ENCODE measurements at regions not wholly inside any gene's neighbourhood (a gene's known extent, or its start where the extent isn't known, plus 50 kb on each side); places are given as distances from the start of the nearest gene placed in this dataset.

DNA sequence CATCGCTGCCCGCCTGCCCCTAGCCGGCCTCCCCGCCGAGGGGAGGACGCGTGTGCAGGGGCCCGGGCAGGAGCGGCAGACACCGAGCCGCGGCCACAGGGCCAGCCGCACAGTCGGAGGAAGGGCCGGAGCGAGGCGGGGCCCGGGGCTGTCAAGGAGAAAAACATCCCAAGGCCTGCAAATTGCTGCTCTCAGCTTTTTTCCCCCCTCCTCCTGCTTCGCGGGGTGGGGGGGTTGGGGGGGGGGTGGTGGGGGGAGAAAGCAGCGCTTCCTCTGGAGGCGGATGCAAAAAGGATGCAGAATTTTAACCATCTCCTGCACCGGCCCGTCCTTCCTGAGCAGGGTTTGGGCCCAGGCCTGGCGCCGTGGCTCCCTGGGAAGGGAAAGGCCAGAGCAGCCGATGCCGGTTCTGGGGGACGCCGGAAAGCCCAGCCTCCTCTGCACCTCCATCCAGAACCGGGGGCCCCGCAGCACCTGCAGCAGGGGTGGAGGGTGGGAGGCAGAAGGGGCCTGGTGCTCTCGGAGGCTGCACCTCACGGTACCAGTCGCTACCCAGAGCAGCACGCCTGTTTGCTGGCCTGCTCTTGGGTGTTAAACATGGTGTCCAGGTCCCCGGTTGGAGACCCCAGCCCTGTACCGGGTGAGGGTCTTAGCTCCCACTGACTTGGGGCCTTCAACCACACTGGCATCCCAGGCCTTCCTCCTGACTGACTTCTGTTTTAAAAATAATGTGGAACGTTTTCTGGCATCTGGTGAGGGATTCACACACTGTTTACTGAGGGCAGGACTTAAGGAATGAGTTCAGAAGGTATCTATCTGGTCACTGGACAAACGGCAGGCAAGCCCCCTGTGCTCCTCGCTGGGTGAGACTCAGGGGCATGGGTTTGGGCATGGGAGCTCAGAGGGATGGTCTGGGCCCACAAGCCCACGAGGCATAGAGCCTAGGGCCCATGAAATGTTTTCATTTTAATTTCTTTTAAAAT lies 77.4 kb upstream of the WNT7B start:
- ATAC-seq = no peak

DNA sequence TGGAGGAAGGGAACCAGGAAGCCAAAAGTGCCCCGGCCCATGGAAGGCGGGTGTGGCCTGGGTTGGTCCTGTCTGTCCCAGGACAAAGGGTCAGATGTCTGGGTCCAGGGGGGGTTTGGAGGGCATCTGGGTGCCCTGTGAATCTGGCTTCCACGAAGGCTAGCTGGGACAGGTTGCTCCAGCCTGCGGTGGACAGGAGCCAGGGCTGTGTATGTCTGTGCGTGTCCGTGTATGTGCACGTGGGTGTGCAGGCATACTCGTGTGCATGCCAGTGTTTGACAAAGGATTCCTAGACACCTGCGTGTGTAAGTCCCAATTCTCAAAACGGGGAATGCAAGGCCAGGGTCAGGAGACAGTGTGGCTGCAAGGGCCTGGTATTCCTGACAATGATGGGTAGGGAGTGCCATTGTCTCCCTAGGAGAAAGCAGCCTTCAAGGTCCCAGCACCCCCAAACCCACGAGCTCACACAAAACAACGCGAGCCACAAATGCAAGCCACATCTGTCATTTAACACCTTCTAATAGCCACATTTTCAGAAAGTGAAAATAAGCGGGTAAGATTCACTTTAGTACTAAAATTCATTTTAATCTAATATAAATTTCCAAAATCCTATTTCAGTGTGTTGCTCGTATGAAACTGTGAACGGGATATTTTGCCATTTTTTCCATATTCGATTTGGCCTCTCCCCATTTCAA lies 78.4 kb upstream of the WNT7B start:
- H3K4me3 Mint-ChIP-seq = no peak overlapping the region
- ATAC-seq (no peak), DNase-seq (ENCODE audit: low spot score) (peak; percentile 6)
- H3K27me3 Mint-ChIP-seq (ENCODE audit: low read depth) = peaks cover 10% of the 10 kb centered on the region
- H3K36me3 Mint-ChIP-seq = no peaks in the 10 kb centered on the region
- ChIA-PET CTCF (interaction anchor here (0.5 to 0.6 kb wide), 2 partner anchors 17 to 49 kb away, joined by 3 to 5 read pairs; no protein-coding TSS in a partner anchor), POLR2A (no interaction called here)
- no peaks in the 10 kb centered on the region for H3K4me1 Mint-ChIP-seq
- H3K9me3 Mint-ChIP-seq = no peaks in the 10 kb centered on the region
- H3K27ac Mint-ChIP-seq = no peak overlapping the region
- TF ChIP-seq SOX15 (CRISPR knock-in tag; IDR thresholded peaks at IDR 0.05) (no peak), GABPB1 (CRISPR knock-in tag; IDR thresholded peaks at IDR 0.05) (no peak), NR2C2 (CRISPR knock-in tag; IDR thresholded peaks at IDR 0.05) (no peak), TCF7 (CRISPR knock-in tag; IDR thresholded peaks at IDR 0.05; ENCODE audit: low read depth) (no peak), ZBTB21 (CRISPR knock-in tag; IDR thresholded peaks at IDR 0.05; ENCODE audit: borderline replicate concordance) (no peak), JAZF1 (CRISPR knock-in tag; IDR thresholded peaks at IDR 0.05) (no peak), ATF1 (CRISPR knock-in tag; IDR thresholded peaks at IDR 0.05) (no peak)
- TF ChIP-seq, protein P1, sequence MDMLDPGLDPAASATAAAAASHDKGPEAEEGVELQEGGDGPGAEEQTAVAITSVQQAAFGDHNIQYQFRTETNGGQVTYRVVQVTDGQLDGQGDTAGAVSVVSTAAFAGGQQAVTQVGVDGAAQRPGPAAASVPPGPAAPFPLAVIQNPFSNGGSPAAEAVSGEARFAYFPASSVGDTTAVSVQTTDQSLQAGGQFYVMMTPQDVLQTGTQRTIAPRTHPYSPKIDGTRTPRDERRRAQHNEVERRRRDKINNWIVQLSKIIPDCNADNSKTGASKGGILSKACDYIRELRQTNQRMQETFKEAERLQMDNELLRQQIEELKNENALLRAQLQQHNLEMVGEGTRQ (CRISPR knock-in tag; IDR thresholded peaks at IDR 0.05) = no peak
- TF ChIP-seq, protein P2, sequence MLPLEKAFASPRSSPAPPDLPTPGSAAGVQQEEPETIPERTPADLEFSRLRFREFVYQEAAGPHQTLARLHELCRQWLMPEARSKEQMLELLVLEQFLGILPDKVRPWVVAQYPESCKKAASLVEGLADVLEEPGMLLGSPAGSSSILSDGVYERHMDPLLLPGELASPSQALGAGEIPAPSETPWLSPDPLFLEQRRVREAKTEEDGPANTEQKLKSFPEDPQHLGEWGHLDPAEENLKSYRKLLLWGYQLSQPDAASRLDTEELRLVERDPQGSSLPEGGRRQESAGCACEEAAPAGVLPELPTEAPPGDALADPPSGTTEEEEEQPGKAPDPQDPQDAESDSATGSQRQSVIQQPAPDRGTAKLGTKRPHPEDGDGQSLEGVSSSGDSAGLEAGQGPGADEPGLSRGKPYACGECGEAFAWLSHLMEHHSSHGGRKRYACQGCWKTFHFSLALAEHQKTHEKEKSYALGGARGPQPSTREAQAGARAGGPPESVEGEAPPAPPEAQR (CRISPR knock-in tag; IDR thresholded peaks at IDR 0.05) = no peak
- TF ChIP-seq, protein P3, sequence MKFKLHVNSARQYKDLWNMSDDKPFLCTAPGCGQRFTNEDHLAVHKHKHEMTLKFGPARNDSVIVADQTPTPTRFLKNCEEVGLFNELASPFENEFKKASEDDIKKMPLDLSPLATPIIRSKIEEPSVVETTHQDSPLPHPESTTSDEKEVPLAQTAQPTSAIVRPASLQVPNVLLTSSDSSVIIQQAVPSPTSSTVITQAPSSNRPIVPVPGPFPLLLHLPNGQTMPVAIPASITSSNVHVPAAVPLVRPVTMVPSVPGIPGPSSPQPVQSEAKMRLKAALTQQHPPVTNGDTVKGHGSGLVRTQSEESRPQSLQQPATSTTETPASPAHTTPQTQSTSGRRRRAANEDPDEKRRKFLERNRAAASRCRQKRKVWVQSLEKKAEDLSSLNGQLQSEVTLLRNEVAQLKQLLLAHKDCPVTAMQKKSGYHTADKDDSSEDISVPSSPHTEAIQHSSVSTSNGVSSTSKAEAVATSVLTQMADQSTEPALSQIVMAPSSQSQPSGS (CRISPR knock-in tag; IDR thresholded peaks at IDR 0.05; ENCODE audit: borderline replicate concordance, low read depth) = no peak
- TF ChIP-seq, protein P4, sequence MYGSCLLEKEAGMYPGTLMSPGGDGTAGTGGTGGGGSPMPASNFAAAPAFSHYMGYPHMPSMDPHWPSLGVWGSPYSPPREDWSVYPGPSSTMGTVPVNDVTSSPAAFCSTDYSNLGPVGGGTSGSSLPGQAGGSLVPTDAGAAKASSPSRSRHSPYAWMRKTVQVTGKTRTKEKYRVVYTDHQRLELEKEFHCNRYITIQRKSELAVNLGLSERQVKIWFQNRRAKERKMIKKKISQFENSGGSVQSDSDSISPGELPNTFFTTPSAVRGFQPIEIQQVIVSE (CRISPR knock-in tag; IDR thresholded peaks at IDR 0.05; ENCODE audit: borderline replicate concordance) = no peak

More for the DNA sequence above, 77.4 kb upstream of the WNT7B start:
- DNase-seq (ENCODE audit: low spot score) = peak; percentile 12
- Mint-ChIP-seq H3K27ac (no peak overlapping the region; the same call in 1 of the 2 replicates), H3K36me3 (no peaks in the 10 kb centered on the region), H3K27me3 (ENCODE audit: low read depth) (peaks cover 4% of the 10 kb centered on the region), H3K4me3 (no peak overlapping the region), H3K4me1 (no peaks in the 10 kb centered on the region), H3K9me3 (no peaks in the 10 kb centered on the region)
- POLR2A ChIA-PET = no interaction called here
- TF ChIP-seq KAT7 (CRISPR knock-in tag; IDR thresholded peaks at IDR 0.05; ENCODE audit: borderline replicate concordance) (no peak), RELA (CRISPR knock-in tag; IDR thresholded peaks at IDR 0.05; ENCODE audit: borderline replicate concordance) (no peak), ESRRA (CRISPR knock-in tag; IDR thresholded peaks at IDR 0.05; ENCODE audit: borderline replicate concordance) (no peak), NR3C1 (CRISPR knock-in tag; conservative IDR thresholded peaks at IDR 0.05; ENCODE audit: low read depth) (no peak), ZNF317 (CRISPR knock-in tag; IDR thresholded peaks at IDR 0.05; ENCODE audit: borderline replicate concordance, low read depth) (no peak), ELF4 (CRISPR knock-in tag; IDR thresholded peaks at IDR 0.05; ENCODE audit: low read depth) (no peak), FOXJ3 (CRISPR knock-in tag; IDR thresholded peaks at IDR 0.05; ENCODE audit: borderline replicate concordance) (no peak), TEAD1 (CRISPR knock-in tag; IDR thresholded peaks at IDR 0.05) (no peak), SMAD3 (CRISPR knock-in tag; IDR thresholded peaks at IDR 0.05; ENCODE audit: borderline replicate concordance) (no peak), FOXK1 (CRISPR knock-in tag; IDR thresholded peaks at IDR 0.05) (no peak), JUN (CRISPR knock-in tag; IDR thresholded peaks at IDR 0.05) (no peak)
- TF ChIP-seq, protein P5, sequence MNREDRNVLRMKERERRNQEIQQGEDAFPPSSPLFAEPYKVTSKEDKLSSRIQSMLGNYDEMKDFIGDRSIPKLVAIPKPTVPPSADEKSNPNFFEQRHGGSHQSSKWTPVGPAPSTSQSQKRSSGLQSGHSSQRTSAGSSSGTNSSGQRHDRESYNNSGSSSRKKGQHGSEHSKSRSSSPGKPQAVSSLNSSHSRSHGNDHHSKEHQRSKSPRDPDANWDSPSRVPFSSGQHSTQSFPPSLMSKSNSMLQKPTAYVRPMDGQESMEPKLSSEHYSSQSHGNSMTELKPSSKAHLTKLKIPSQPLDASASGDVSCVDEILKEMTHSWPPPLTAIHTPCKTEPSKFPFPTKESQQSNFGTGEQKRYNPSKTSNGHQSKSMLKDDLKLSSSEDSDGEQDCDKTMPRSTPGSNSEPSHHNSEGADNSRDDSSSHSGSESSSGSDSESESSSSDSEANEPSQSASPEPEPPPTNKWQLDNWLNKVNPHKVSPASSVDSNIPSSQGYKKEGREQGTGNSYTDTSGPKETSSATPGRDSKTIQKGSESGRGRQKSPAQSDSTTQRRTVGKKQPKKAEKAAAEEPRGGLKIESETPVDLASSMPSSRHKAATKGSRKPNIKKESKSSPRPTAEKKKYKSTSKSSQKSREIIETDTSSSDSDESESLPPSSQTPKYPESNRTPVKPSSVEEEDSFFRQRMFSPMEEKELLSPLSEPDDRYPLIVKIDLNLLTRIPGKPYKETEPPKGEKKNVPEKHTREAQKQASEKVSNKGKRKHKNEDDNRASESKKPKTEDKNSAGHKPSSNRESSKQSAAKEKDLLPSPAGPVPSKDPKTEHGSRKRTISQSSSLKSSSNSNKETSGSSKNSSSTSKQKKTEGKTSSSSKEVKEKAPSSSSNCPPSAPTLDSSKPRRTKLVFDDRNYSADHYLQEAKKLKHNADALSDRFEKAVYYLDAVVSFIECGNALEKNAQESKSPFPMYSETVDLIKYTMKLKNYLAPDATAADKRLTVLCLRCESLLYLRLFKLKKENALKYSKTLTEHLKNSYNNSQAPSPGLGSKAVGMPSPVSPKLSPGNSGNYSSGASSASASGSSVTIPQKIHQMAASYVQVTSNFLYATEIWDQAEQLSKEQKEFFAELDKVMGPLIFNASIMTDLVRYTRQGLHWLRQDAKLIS (CRISPR knock-in tag; IDR thresholded peaks at IDR 0.05; ENCODE audit: borderline replicate concordance) = no peak
- TF ChIP-seq, protein P6, sequence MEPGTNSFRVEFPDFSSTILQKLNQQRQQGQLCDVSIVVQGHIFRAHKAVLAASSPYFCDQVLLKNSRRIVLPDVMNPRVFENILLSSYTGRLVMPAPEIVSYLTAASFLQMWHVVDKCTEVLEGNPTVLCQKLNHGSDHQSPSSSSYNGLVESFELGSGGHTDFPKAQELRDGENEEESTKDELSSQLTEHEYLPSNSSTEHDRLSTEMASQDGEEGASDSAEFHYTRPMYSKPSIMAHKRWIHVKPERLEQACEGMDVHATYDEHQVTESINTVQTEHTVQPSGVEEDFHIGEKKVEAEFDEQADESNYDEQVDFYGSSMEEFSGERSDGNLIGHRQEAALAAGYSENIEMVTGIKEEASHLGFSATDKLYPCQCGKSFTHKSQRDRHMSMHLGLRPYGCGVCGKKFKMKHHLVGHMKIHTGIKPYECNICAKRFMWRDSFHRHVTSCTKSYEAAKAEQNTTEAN (CRISPR knock-in tag; IDR thresholded peaks at IDR 0.05) = no peak
- TF ChIP-seq, protein P2 (CRISPR knock-in tag; IDR thresholded peaks at IDR 0.05) = no peak
- CTCF ChIA-PET = interaction anchor here (1.4 kb wide), 1 partner anchor 48 kb away, joined by 4 read pairs; no protein-coding TSS in a partner anchor
